ENCODE measurements at regions not wholly inside any gene's neighbourhood (a gene's known extent, or its start where the extent isn't known, plus 50 kb on each side); places are given as distances from the start of the nearest gene placed in this dataset.

- ATAC-seq: no peak
- TF ChIP-seq CTCF (IDR thresholded peaks at IDR 0.05): no peak
- POLR2A ChIA-PET: no interaction called here
- intact Hi-C loops (cut with micrococcal nuclease): no loop called here
- Mint-ChIP-seq H3K27me3 (peaks cover 20% of the 10 kb centered on the region), H3K4me3 (no peak overlapping the region), H3K36me3 (ENCODE audit: low read depth) (no peaks in the 10 kb centered on the region), H3K4me1 (ENCODE audit: low read depth) (no peaks in the 10 kb centered on the region), H3K9me3 (no peaks in the 10 kb centered on the region), H3K27ac (no peak overlapping the region)
- CTCF ChIA-PET: no interaction called here
- no peak for DNase-seq
Measured at GRCh38 chr12:115864396-115864795, 413.1 kb downstream of the MED13L start.

GRCh38 chr12:115860619-115861018 is 416.9 kb downstream of the MED13L start:
- no peak overlapping the region for H3K27ac Mint-ChIP-seq
- H3K27me3 Mint-ChIP-seq: peaks cover 16% of the 10 kb centered on the region
- no peaks in the 10 kb centered on the region for H3K36me3 Mint-ChIP-seq (ENCODE audit: low read depth)
- ATAC-seq (no peak), DNase-seq (no peak)
- H3K9me3 Mint-ChIP-seq: no peaks in the 10 kb centered on the region
- H3K4me1 Mint-ChIP-seq (ENCODE audit: low read depth): no peaks in the 10 kb centered on the region
- POLR2A ChIA-PET: no interaction called here
- H3K4me3 Mint-ChIP-seq: no peak overlapping the region
- intact Hi-C loops (cut with micrococcal nuclease): no loop called here
- no peak for TF ChIP-seq CTCF (IDR thresholded peaks at IDR 0.05)
- CTCF ChIA-PET: no interaction called here

DNA sequence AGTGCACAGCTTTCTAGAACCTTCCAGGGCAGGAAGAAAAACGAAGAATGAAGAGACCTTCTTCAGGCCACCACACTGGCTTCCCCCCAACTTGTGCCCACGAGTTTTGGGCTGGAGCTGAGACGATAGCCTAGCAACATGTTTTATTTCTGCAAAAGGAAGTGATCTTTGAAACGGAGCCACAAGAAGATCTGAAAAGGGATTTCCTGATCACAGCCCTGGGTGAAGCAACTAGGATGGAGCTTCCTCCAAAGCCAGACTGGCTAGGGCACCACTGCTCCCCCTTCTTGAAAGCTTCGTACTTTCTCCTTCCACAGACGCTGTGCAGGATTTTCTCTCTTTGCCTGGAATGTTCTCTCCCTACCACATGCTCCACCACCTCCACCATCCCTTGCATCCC is 418.3 kb downstream of the MED13L start:
- ChIA-PET POLR2A (no interaction called here), CTCF (no interaction called here)
- intact Hi-C loops (cut with micrococcal nuclease): no loop called here
- Mint-ChIP-seq H3K4me1 (ENCODE audit: low read depth) (no peaks in the 10 kb centered on the region), H3K27me3 (peaks cover 16% of the 10 kb centered on the region), H3K27ac (no peak overlapping the region), H3K36me3 (ENCODE audit: low read depth) (no peaks in the 10 kb centered on the region), H3K9me3 (no peaks in the 10 kb centered on the region), H3K4me3 (no peak overlapping the region)
- TF ChIP-seq CTCF (IDR thresholded peaks at IDR 0.05): no peak
- ATAC-seq (no peak), DNase-seq (no peak)

GRCh38 chr12:115857923-115858322 is 419.6 kb downstream of the MED13L start:
- intact Hi-C loops (cut with micrococcal nuclease): no loop called here
- DNase-seq: no peak
- POLR2A ChIA-PET: no interaction called here
- Mint-ChIP-seq H3K4me3 (no peak overlapping the region), H3K36me3 (ENCODE audit: low read depth) (no peaks in the 10 kb centered on the region), H3K27ac (no peak overlapping the region), H3K4me1 (ENCODE audit: low read depth) (no peaks in the 10 kb centered on the region), H3K27me3 (peaks cover 18% of the 10 kb centered on the region), H3K9me3 (no peaks in the 10 kb centered on the region)
- no peak for TF ChIP-seq CTCF (IDR thresholded peaks at IDR 0.05)
- CTCF ChIA-PET: no interaction called here
- no peak for ATAC-seq

GRCh38 chr12:115857160-115857920 is 420.2 kb downstream of the MED13L start:
- H3K9me3 Mint-ChIP-seq: no peaks in the 10 kb centered on the region
- TF ChIP-seq CTCF (IDR thresholded peaks at IDR 0.05): no peak
- intact Hi-C loops (cut with micrococcal nuclease): no loop called here
- POLR2A ChIA-PET: interaction anchor here (0.6 kb wide), 1 partner anchor 9 kb away, joined by 3 read pairs; no protein-coding TSS in a partner anchor
- no peak overlapping the region for H3K27ac Mint-ChIP-seq
- DNase-seq: no peak
- no peak for ATAC-seq
- CTCF ChIA-PET: no interaction called here
- H3K36me3 Mint-ChIP-seq (ENCODE audit: low read depth): no peaks in the 10 kb centered on the region
- H3K4me1 Mint-ChIP-seq (ENCODE audit: low read depth): no peaks in the 10 kb centered on the region
- peaks cover 18% of the 10 kb centered on the region for H3K27me3 Mint-ChIP-seq
- H3K4me3 Mint-ChIP-seq: no peak overlapping the region

Measured in activated CD8-positive, alpha-beta T cell treated with anti-CD3 and anti-CD28 coated beads for 36 hours (primary cell).